OCI-LY1 (cell line): ENCODE measurements at regions not wholly inside any gene's neighbourhood (a gene's known extent, or its start where the extent isn't known, plus 50 kb on each side); places are given as distances from the start of the nearest gene placed in this dataset.

Source experiments
- H2AFZ ChIP-seq: fragments of 200-600 bp; sonication (generic), shearing (Covaris generic); 2 replicates; pipeline ENCODE4 v1.6.0; 2014; ENCODE audit warnings: antibody characterized with exemption, mild to moderate bottlenecking, low read length
- H3F3A ChIP-seq: fragments of 200-600 bp; sonication (generic), shearing (Covaris generic); 2 replicates; pipeline ENCODE4 v1.6.0; 2014; ENCODE audit warnings: mild to moderate bottlenecking, antibody characterized with exemption, low read length, moderate library complexity; ENCODE audit not compliant: insufficient read depth
- H3K27ac ChIP-seq: fragments of 200-600 bp; sonication (generic); 2 replicates; pipeline ENCODE4 v1.5.1; 2014; ENCODE audit warnings: low read length, mixed run types, mild to moderate bottlenecking, low read depth; ENCODE audit not compliant: poor library complexity, severe bottlenecking
- H3K27me3 ChIP-seq: fragments of 200-600 bp; sonication (generic); 2 replicates; pipeline ENCODE4 v1.6.0; 2014; ENCODE audit warnings: antibody characterized with exemption, mild to moderate bottlenecking, low read length, moderate library complexity; ENCODE audit not compliant: insufficient read depth
- H3K36me3 ChIP-seq: fragments of 200-600 bp; sonication (generic); 2 replicates; pipeline ENCODE4 v1.6.1; 2014; ENCODE audit warnings: mild to moderate bottlenecking, antibody characterized with exemption, low read length, moderate library complexity, mixed read lengths; ENCODE audit not compliant: insufficient read depth
- H3K4me1 ChIP-seq: fragments of 200-600 bp; sonication (generic); 2 replicates; pipeline ENCODE4 v1.5.1; 2014; ENCODE audit warnings: mild to moderate bottlenecking, low read length, moderate library complexity; ENCODE audit not compliant: insufficient read depth, severe bottlenecking
- H3K4me2 ChIP-seq: fragments of 200-600 bp; sonication (generic), shearing (Covaris generic); 2 replicates; pipeline ENCODE4 v1.6.1; 2014; ENCODE audit warnings: low read length
- H3K4me3 ChIP-seq: fragments of 200-600 bp; sonication (generic); 2 replicates; pipeline ENCODE4 v1.5.1; 2014; ENCODE audit warnings: low read length, low read depth, mild to moderate bottlenecking, mixed read lengths; ENCODE audit not compliant: poor library complexity, severe bottlenecking
- H3K79me2 ChIP-seq: fragments of 200-600 bp; shearing (Covaris generic); 2 replicates; pipeline ENCODE4 v1.6.1; 2016; ENCODE audit warnings: mixed run types, low read length, mixed read lengths; ENCODE audit not compliant: insufficient read depth
- H3K9ac ChIP-seq: fragments of 200-600 bp; sonication (generic), shearing (Covaris generic); 2 replicates; pipeline ENCODE4 v1.6.1; 2014; ENCODE audit warnings: mild to moderate bottlenecking, low read length, mixed read lengths
- H3K9me2 ChIP-seq: fragments of 200-600 bp; sonication (generic), shearing (Covaris generic); 2 replicates; pipeline ENCODE4 v1.6.1; 2014; ENCODE audit warnings: low read depth, mild to moderate bottlenecking, low read length, mixed read lengths
- H3K9me3 ChIP-seq: fragments of 200-600 bp; shearing (Covaris generic); 2 replicates; pipeline ENCODE4 v1.6.1; 2014; ENCODE audit warnings: low read length, mixed read lengths
- H4K20me1 ChIP-seq: fragments of 200-600 bp; sonication (generic), shearing (Covaris generic); 2 replicates; pipeline ENCODE4 v1.6.0; 2016; ENCODE audit warnings: mild to moderate bottlenecking, low read length; ENCODE audit not compliant: insufficient read depth
- EZH2 ChIP-seq: fragments of 200-600 bp; sonication (generic), shearing (Covaris generic); IDR thresholded peaks from 2 replicates; pipeline ENCODE4 v1.8.0; 2017; ENCODE audit warnings: borderline replicate concordance, mixed run types, mild to moderate bottlenecking, antibody characterized with exemption, low read length, moderate library complexity, mixed read lengths
- TF ChIP-seq, protein P1 (sequence below): fragments of 200-600 bp; sonication (generic), shearing (Covaris generic); IDR thresholded peaks from 2 replicates; pipeline ENCODE4 v1.5.1; 2017; ENCODE audit warnings: mild to moderate bottlenecking, antibody characterized with exemption, low read length, moderate library complexity, mixed read lengths

- Histone ChIP-seq H3K79me2 (no peaks in the 10 kb centered on the region), H3K27me3 (no peaks in the 10 kb centered on the region)
These were observed 169.2 kb downstream of the METTL4 start for GRCh38 chr18:2402084-2402483.

DNA sequence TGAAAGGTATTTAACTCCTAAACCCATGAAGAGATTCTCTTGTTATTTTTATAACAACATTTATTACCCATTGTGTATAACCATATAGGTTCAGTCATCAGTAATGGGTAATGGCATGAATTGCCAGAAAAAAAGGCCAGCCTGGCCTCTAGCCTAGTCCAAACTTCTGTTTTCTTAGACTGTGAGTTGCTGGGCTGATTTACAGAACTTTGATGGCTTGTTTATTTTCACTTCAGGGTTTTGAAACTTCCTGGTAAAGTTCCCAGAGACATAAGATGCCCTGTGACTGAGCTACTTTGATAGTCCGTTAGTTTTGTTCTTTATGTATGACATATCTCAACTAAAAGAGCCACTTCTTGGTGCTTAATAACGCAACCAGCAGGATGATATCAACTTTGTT lies 164.8 kb downstream of the METTL4 start:
- H3K9me3 ChIP-seq: no peaks in the 10 kb centered on the region
- no peak overlapping the region for H3K9ac ChIP-seq
- H3K4me1 ChIP-seq: no peaks in the 10 kb centered on the region
- no peaks in the 10 kb centered on the region for H3K27me3 ChIP-seq
- no peaks in the 10 kb centered on the region for H3F3A ChIP-seq
- H2AFZ ChIP-seq: no peak overlapping the region
- H3K4me3 ChIP-seq: no peak overlapping the region
- no peaks in the 10 kb centered on the region for H3K9me2 ChIP-seq
- H3K27ac ChIP-seq: no peak overlapping the region
- no peak for TF ChIP-seq EZH2
- TF ChIP-seq, protein P1, sequence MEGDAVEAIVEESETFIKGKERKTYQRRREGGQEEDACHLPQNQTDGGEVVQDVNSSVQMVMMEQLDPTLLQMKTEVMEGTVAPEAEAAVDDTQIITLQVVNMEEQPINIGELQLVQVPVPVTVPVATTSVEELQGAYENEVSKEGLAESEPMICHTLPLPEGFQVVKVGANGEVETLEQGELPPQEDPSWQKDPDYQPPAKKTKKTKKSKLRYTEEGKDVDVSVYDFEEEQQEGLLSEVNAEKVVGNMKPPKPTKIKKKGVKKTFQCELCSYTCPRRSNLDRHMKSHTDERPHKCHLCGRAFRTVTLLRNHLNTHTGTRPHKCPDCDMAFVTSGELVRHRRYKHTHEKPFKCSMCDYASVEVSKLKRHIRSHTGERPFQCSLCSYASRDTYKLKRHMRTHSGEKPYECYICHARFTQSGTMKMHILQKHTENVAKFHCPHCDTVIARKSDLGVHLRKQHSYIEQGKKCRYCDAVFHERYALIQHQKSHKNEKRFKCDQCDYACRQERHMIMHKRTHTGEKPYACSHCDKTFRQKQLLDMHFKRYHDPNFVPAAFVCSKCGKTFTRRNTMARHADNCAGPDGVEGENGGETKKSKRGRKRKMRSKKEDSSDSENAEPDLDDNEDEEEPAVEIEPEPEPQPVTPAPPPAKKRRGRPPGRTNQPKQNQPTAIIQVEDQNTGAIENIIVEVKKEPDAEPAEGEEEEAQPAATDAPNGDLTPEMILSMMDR: no peak
- no peaks in the 10 kb centered on the region for H3K36me3 ChIP-seq
- H3K4me2 ChIP-seq: no peak overlapping the region
- H3K79me2 ChIP-seq: no peaks in the 10 kb centered on the region
- no peaks in the 10 kb centered on the region for H4K20me1 ChIP-seq

More at GRCh38 chr18:2402084-2402483, 169.2 kb downstream of the METTL4 start:
- H3K4me1 ChIP-seq: no peaks in the 10 kb centered on the region
- no peak overlapping the region for H3K4me3 ChIP-seq
- H2AFZ ChIP-seq: no peak overlapping the region
- no peaks in the 10 kb centered on the region for H3K9me2 ChIP-seq
- H4K20me1 ChIP-seq: no peaks in the 10 kb centered on the region
- TF ChIP-seq, protein P1: no peak
- H3K27ac ChIP-seq: no peak overlapping the region
- no peaks in the 10 kb centered on the region for H3K36me3 ChIP-seq
- no peak overlapping the region for H3K4me2 ChIP-seq
- H3K9me3 ChIP-seq: no peaks in the 10 kb centered on the region
- H3F3A ChIP-seq: no peaks in the 10 kb centered on the region
- H3K9ac ChIP-seq: no peak overlapping the region

GRCh38 chr18:2407961-2408360 lies 163.3 kb downstream of the METTL4 start:
- no peaks in the 10 kb centered on the region for H3K79me2 ChIP-seq
- no peaks in the 10 kb centered on the region for H3K9me3 ChIP-seq
- no peaks in the 10 kb centered on the region for H3K36me3 ChIP-seq
- TF ChIP-seq, protein P1: no peak
- TF ChIP-seq EZH2: no peak
- no peaks in the 10 kb centered on the region for H3F3A ChIP-seq
- H3K9me2 ChIP-seq: no peaks in the 10 kb centered on the region
- H2AFZ ChIP-seq: no peak overlapping the region
- no peak overlapping the region for H3K9ac ChIP-seq
- H3K27ac ChIP-seq: no peak overlapping the region
- no peaks in the 10 kb centered on the region for H3K4me1 ChIP-seq
- no peaks in the 10 kb centered on the region for H3K27me3 ChIP-seq
- H3K4me3 ChIP-seq: no peak overlapping the region
- no peaks in the 10 kb centered on the region for H4K20me1 ChIP-seq
- H3K4me2 ChIP-seq: no peak overlapping the region
